Stimulated activated CD4-positive, alpha-beta T cell treated with anti-CD3 and anti-CD28 coated beads, Interleukin-4, amount 100 ng/mL, for 24 hours (primary cell): ENCODE measurements at regions not wholly inside any gene's neighbourhood (a gene's known extent, or its start where the extent isn't known, plus 50 kb on each side); places are given as distances from the start of the nearest gene placed in this dataset.
"Not testable (repeated sequence)": the region's sequence is repeated elsewhere in the genome, so short reads cannot be mapped to it uniquely, and the experiment has no call there.

Experiments
- DNase-seq: peaks from one replicate; pipeline ENCODE4 v3.0.0-alpha.2; 2020

GRCh38 chr12:25382311-25383106, 131.8 kb upstream of the KRAS start:
- no peak for DNase-seq

- DNase-seq, result peak; percentile 43
These were observed 126.9 kb upstream of the KRAS start for GRCh38 chr12:25377469-25378177.

GRCh38 chr12:25376985-25377384, 126.3 kb upstream of the KRAS start:
- DNase-seq, result no peak

DNA sequence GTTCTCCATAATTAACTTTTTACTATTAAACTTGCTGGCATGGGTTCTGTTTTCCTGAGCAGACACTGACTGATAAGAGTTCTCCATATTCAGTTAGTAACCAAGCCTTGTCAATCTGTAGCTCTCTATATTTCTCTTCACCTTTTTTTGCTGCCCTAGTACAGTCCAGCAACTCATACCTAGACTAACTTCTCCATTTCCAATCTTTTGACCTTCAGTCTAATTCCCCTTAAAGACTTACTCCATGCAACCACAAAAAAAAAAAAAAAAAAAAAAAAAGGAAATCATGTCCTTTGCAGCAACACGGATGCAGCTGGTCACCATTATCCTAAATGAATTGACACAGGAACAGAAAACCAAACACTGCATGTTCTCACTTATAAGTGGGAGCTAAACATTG, 125.7 kb upstream of the KRAS start:
- no peak for DNase-seq

DNA sequence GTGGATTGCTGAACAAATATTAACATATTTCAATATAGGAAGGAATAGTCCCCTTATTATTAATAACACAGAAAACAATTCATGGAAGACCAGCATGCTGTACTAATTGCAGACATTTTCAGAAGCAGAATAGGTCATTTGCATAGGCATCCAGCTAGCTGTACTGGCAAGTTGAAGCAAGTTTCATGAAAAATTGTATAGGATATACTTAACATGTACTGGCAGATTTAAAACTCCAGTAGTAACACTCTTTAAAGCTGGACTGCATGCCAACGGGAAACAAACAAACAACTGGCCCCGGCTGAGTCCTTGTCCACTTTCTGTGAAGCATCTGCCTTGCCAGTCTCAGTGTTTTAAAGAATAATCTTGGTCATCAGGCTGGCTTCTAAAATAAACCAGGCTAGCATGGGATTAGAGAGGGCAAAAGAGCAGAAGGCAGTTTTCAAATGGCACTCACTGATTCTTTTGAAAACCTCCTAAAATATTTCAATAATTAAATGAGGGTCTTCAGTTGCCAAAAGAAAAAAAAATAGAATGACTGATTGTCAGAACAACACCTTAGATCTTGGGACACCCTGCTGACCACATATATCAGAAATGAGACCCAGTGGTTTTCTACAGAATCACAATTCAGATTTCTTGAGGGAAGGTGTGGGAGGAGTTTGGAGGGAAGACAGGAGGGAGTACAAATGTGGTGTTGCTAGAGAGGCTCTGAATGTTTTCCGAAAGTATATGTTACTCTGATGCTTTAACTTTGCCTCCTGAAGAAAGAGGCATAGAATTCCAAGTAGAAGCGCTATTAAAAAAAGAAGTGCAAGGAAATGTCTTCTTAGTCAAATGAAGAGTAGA, 122.5 kb upstream of the KRAS start:
- DNase-seq, result no peak

DNA sequence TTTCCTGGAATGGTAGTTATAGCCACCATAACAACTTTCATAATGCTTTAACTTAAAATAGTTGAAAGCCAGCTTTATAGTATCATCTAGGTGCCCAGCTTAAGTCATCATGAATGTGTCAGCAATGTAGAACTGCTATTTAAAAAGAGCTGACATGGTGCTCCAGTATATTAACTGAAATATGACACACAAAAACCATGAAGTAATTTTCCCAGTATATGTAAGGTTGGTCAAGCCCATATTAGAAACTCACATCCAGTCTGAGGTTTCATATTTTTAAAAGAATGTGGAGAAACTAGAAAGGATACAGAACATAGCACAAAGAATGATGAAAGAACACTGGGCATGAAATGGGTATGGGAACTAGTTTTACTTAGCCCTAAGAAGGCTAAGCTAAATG, 121.3 kb upstream of the KRAS start:
- no peak for DNase-seq

GRCh38 chr12:25368557-25368956, 117.8 kb upstream of the KRAS start:
- no peak for DNase-seq

GRCh38 chr12:25366122-25366521, 115.4 kb upstream of the KRAS start:
- no peak for DNase-seq

GRCh38 chr12:25365340-25365730, 114.6 kb upstream of the KRAS start:
- no peak for DNase-seq

- peak; percentile 63 for DNase-seq
These were observed 114.0 kb upstream of the KRAS start for GRCh38 chr12:25364529-25365339.

DNA sequence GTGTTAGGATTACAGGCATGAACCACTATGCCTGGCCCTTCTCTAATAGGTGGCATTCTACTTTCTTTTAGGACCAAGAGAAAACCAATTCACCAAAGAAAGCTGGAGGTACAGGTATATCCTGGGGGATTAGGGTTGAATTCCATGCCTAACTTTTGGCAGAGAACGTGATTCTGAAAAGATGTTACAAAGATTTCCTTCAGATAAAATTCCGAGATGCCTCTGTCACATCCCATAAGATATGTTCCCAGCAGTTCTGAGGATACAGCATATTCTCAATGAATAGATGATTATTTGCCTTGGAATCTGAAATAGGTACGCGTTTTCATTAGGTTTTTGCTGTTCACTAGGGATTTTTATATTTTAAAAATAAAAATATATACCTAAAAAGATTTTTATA, 111.9 kb upstream of the KRAS start:
- no peak for DNase-seq

DNA sequence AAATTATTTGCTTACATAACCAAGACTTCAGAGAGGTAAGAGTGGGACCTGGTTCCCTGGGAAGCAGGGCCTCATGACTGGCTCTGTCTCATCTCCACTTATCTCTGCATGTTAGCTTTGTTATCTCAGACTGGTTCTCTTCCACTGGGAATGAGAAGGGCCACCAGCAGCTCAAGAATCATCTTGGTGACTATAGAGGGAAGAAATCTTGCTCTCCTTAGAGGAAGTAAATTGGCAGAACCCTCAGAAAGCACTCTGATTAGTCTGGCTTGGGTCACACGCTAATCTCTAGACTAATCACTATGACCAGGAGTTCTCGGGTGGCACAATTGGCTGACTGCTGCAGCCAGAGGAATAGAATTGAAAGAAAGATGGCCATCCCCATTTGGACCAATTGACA, 110.8 kb upstream of the KRAS start:
- DNase-seq, result no peak

DNA sequence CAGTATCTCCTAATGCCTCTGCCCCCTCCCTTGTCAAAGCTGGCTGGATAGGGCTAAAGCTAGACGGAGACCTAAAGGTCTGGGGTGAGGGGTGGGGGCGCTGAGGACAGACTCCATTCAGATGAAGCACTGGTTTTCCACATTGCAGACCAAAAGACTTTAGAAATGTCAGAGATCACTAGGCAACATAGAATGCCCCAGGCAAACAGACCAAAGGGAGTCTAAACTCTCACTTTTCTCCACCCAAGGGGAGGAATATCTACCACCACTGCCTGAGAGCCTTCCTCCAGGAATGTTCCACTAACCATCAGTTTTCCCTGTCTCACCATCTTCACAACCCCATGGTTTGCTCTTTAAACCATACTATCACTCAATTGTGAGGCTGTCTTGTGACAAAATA, 106.9 kb upstream of the KRAS start:
- no peak for DNase-seq

DNA sequence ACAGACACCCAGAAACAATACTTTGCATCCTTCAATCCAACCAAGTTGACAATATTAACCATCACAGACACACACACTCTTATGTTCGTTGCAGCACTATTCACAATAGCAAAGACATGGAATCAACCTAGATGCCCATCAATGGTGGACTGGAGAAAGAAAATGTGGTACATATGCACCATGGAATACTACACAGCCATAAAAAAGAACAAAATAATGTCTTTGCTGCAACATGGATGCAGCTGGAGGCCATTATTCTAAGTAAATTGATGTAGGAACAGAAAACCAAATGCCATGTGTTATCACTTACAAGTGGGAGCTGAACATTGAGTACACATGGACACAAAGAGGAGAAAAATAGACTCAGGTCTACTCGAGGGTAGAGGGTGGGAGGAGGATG, 102.2 kb upstream of the KRAS start:
- not testable (repeated sequence) for DNase-seq

- no peak for DNase-seq
These were observed 101.6 kb upstream of the KRAS start for GRCh38 chr12:25352083-25352918.

DNA sequence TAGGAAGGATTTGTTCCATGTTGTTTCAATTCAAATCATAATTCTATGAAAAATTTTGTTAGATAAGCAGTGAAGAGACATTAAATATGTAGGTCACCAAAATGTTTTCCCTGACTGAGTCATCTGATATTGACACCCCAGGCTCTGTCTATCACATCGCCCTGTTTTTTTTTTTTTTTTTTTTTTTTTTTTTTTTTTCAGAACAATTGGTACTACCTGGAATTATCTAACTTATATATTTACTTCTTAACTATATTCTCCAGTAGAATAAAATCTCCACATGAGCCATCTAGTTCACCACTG, 97.8 kb upstream of the KRAS start:
- DNase-seq, result no peak

DNA sequence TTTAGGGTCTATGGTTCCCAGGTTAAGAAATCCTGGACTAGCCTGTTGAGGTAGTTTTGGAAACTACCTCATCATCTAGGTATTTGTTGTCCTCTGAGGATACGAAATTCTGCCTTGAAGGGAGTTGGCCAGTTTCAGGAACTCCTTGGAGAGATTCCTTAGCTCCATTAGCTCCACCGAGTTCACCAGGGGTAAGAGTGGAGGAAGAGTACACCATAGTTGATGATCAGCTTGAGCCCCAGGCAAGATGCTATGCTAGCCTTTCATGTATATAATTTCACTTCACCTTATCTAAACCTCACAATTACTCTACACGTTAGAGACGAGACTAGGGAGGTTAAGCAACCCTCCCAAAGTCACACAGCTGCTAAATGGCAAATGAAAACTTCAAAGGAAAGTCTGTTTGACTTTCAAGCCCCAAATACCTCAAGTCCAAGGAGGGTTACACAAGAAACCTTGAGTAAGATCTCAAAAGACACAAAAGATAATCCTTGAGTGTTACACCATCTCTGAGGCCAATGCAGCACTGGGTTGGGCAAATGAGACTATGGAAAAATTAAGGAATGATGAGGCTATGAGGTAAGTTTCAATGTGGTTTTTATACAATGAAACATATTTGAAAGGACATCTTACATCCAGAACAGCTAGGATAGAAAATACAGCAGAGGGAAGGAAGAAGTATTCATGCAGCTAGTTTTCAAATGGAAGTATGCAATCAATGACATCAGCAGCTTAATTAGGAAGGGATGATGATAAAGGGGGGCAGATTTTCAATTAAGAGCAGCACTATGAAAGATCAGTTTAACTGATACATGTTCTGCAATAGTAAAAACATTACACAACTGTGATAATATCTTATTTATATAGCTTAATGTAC, 97.2 kb upstream of the KRAS start:
- no peak for DNase-seq

DNA sequence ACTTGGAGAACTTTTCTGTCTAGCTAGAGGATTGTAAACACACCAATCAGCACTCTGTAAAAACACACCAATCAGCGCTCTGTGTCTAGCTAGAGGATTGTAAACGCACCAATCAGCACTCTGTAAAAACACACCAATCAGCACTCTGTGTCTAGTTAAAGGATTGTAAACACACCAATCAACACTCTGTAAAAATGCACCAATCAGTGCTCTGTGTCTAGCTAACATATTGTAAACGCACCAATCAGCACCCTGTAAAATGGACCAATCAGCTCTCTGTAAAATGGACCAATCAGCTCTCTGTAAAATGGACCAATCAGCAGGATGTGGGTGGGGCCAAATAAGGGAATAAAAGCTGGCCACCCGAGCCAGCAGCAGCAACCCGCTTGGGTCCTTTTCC, 91.1 kb upstream of the KRAS start:
- DNase-seq, result not testable (repeated sequence)

GRCh38 chr12:25337916-25338315, 87.2 kb upstream of the KRAS start:
- no peak for DNase-seq

DNA sequence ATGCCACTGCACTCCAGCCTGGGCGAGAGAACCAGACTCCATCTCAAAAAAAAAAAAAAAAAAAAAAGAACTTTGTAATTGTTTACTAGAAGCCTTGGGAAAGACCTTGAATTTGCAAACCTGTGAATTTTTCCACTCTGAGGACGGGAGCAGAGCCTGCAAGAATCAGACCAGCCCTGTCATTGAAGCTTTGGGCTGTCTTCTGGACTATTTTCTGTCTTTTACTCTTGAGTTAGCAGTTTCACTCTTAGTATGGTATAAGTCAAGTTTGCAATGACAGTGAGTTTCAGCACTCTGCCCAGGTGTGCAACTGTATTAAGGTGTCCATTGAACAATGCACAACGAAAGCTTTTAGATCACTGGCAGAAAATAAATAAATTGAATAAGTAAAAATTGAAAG, 81.4 kb upstream of the KRAS start:
- no peak for DNase-seq
